ENCODE measurements at regions not wholly inside any gene's neighbourhood (a gene's known extent, or its start where the extent isn't known, plus 50 kb on each side); places are given as distances from the start of the nearest gene placed in this dataset.

DNA sequence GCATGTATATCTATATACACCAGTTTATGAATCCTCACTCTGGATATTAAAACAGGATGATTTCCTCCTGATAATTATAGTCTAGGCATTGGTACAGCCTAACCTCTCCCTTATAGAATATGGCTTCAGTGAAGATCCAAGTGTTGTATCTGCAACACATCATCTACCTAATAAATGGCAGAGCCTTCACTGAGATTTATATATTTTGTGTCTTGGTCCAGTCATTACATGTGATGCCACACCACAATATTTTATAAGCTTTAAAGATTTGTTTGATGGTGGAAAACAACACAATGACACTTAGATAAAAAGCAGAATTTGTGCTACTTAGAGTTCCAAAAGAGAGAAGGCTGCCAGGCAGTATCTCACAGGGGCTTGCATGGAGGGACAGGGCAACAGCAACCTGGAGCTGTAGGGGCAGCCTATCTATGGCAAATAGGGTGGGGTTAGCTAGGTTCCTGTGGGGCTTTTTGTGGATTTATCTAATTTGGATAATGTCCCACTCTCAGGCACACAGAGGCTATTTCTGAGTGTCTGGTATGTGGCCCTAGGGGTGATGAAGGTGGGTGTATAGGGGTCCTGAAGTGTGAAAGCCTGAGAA lies 1736.7 kb upstream of the PRR20A start:
- TF ChIP-seq, protein P1, sequence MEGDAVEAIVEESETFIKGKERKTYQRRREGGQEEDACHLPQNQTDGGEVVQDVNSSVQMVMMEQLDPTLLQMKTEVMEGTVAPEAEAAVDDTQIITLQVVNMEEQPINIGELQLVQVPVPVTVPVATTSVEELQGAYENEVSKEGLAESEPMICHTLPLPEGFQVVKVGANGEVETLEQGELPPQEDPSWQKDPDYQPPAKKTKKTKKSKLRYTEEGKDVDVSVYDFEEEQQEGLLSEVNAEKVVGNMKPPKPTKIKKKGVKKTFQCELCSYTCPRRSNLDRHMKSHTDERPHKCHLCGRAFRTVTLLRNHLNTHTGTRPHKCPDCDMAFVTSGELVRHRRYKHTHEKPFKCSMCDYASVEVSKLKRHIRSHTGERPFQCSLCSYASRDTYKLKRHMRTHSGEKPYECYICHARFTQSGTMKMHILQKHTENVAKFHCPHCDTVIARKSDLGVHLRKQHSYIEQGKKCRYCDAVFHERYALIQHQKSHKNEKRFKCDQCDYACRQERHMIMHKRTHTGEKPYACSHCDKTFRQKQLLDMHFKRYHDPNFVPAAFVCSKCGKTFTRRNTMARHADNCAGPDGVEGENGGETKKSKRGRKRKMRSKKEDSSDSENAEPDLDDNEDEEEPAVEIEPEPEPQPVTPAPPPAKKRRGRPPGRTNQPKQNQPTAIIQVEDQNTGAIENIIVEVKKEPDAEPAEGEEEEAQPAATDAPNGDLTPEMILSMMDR (IDR thresholded peaks at IDR 0.05; ENCODE audit: insufficient read depth, low read depth, low read length): no peak
- TF ChIP-seq EZH2 (IDR thresholded peaks at IDR 0.05; ENCODE audit: insufficient read depth, low read length): no peak

All from astrocyte (in vitro differentiated cells and primary cell).